ENCODE measurements at regions not wholly inside any gene's neighbourhood (a gene's known extent, or its start where the extent isn't known, plus 50 kb on each side); places are given as distances from the start of the nearest gene placed in this dataset.

DNA sequence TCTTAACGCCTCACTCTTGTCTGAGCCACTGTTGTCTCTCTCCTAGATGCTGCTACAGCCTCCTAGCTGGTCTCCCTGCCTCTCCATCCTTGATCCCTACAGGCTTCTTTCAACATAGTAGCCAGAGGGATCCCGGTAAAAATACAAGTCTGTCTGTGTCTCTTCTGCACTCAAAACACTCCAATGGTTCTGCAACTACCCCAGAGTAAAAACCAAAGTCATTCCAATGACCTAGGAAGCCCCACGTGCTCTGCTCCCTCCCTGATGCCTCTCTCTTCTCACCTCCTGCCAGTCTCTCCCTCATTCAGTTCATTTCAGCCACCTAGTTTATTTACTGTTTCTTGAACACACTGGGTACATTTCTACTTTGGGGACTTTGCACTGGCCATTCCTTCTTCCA is 135.2 kb downstream of the NPIPB5 start:
- ChIA-PET POLR2A (no interaction called here), CTCF (no interaction called here)
- Histone ChIP-seq H3K4me2 (no peak overlapping the region), H3K79me2 (ENCODE audit: insufficient read depth) (no peaks in the 10 kb centered on the region), H3K27ac (ENCODE audit: low read depth in 2 of 2, low read length in 1 of 2) (no peak overlapping the region), H3K9me2 (no peaks in the 10 kb centered on the region), H3K9ac (no peak overlapping the region), H3K36me3 (replicated peaks in 1 of 2; ENCODE audit: control insufficient read depth in 1 of 2, insufficient read depth in 2 of 2, low read length in 1 of 2) (no peaks in the 10 kb centered on the region), H3K27me3 (ENCODE audit: insufficient read depth) (peaks cover 14% of the 10 kb centered on the region), H3K9me3 (no peaks in the 10 kb centered on the region), H4K20me1 (ENCODE audit: insufficient read depth) (no peaks in the 10 kb centered on the region), H3K4me1 (ENCODE audit: control insufficient read depth in 1 of 2, insufficient read depth in 2 of 2, low read depth in 1 of 2, low read length in 1 of 2) (peaks cover 0 to 3% of the 10 kb centered on the region in 2 experiments; a peak in 2 of 4 replicates), H3K4me3 (ENCODE audit: low read depth in 2 of 2, low read length in 1 of 2) (no peak overlapping the region), H3F3A (replicated peaks; ENCODE audit: insufficient read depth) (no peaks in the 10 kb centered on the region), H2AFZ (ENCODE audit: low read depth) (no peak overlapping the region)
- DNase-seq = no peak
- 15% methylated on average over 3 of the region's 3 CpGs for WGBS (ENCODE audit: low lambda C conversion rate)
- TF ChIP-seq TEAD4 (IDR thresholded peaks at IDR 0.05; ENCODE audit: borderline replicate concordance, insufficient read depth) (no peak), POLR2AphosphoS5 (IDR thresholded peaks at IDR 0.05; ENCODE audit: low read depth, low read length) (no peak), RXRA (IDR thresholded peaks at IDR 0.05; ENCODE audit: borderline replicate concordance, low read depth) (no peak), SMC3 (IDR thresholded peaks at IDR 0.05; ENCODE audit: low read depth, low read length) (no peak), RCOR1 (IDR thresholded peaks at IDR 0.05; ENCODE audit: low read length) (no peak), YY1 (IDR thresholded peaks at IDR 0.05; ENCODE audit: low read depth) (no peak), RFX5 (IDR thresholded peaks at IDR 0.05; ENCODE audit: low read length) (no peak), ELF1 (IDR thresholded peaks at IDR 0.05) (no peak), RAD21 (IDR thresholded peaks at IDR 0.05; ENCODE audit: low read length) (no peak), FOXM1 (IDR thresholded peaks at IDR 0.05; ENCODE audit: low read depth) (no peak), MXI1 (IDR thresholded peaks at IDR 0.05; ENCODE audit: low read depth, low read length) (no peak)
- TF ChIP-seq, protein P1, sequence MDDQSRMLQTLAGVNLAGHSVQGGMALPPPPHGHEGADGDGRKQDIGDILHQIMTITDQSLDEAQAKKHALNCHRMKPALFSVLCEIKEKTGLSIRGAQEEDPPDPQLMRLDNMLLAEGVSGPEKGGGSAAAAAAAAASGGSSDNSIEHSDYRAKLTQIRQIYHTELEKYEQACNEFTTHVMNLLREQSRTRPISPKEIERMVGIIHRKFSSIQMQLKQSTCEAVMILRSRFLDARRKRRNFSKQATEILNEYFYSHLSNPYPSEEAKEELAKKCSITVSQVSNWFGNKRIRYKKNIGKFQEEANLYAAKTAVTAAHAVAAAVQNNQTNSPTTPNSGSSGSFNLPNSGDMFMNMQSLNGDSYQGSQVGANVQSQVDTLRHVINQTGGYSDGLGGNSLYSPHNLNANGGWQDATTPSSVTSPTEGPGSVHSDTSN (IDR thresholded peaks at IDR 0.05) = no peak
- TF ChIP-seq, protein P2, sequence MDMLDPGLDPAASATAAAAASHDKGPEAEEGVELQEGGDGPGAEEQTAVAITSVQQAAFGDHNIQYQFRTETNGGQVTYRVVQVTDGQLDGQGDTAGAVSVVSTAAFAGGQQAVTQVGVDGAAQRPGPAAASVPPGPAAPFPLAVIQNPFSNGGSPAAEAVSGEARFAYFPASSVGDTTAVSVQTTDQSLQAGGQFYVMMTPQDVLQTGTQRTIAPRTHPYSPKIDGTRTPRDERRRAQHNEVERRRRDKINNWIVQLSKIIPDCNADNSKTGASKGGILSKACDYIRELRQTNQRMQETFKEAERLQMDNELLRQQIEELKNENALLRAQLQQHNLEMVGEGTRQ (IDR thresholded peaks at IDR 0.05; ENCODE audit: borderline replicate concordance, low read depth, low read length) = no peak
- TF ChIP-seq, protein P3, sequence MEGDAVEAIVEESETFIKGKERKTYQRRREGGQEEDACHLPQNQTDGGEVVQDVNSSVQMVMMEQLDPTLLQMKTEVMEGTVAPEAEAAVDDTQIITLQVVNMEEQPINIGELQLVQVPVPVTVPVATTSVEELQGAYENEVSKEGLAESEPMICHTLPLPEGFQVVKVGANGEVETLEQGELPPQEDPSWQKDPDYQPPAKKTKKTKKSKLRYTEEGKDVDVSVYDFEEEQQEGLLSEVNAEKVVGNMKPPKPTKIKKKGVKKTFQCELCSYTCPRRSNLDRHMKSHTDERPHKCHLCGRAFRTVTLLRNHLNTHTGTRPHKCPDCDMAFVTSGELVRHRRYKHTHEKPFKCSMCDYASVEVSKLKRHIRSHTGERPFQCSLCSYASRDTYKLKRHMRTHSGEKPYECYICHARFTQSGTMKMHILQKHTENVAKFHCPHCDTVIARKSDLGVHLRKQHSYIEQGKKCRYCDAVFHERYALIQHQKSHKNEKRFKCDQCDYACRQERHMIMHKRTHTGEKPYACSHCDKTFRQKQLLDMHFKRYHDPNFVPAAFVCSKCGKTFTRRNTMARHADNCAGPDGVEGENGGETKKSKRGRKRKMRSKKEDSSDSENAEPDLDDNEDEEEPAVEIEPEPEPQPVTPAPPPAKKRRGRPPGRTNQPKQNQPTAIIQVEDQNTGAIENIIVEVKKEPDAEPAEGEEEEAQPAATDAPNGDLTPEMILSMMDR (IDR thresholded peaks at IDR 0.05) = no peak
- TF ChIP-seq, protein P4, sequence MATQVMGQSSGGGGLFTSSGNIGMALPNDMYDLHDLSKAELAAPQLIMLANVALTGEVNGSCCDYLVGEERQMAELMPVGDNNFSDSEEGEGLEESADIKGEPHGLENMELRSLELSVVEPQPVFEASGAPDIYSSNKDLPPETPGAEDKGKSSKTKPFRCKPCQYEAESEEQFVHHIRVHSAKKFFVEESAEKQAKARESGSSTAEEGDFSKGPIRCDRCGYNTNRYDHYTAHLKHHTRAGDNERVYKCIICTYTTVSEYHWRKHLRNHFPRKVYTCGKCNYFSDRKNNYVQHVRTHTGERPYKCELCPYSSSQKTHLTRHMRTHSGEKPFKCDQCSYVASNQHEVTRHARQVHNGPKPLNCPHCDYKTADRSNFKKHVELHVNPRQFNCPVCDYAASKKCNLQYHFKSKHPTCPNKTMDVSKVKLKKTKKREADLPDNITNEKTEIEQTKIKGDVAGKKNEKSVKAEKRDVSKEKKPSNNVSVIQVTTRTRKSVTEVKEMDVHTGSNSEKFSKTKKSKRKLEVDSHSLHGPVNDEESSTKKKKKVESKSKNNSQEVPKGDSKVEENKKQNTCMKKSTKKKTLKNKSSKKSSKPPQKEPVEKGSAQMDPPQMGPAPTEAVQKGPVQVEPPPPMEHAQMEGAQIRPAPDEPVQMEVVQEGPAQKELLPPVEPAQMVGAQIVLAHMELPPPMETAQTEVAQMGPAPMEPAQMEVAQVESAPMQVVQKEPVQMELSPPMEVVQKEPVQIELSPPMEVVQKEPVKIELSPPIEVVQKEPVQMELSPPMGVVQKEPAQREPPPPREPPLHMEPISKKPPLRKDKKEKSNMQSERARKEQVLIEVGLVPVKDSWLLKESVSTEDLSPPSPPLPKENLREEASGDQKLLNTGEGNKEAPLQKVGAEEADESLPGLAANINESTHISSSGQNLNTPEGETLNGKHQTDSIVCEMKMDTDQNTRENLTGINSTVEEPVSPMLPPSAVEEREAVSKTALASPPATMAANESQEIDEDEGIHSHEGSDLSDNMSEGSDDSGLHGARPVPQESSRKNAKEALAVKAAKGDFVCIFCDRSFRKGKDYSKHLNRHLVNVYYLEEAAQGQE (IDR thresholded peaks at IDR 0.05; ENCODE audit: low read depth, low read length) = no peak
- TF ChIP-seq, protein P5, sequence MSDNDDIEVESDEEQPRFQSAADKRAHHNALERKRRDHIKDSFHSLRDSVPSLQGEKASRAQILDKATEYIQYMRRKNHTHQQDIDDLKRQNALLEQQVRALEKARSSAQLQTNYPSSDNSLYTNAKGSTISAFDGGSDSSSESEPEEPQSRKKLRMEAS (IDR thresholded peaks at IDR 0.05; ENCODE audit: low read depth) = no peak

Measured in SK-N-SH (cell line).